C1 segment of cervical spinal cord (tissue), 14 donors: ENCODE measurements at regions not wholly inside any gene's neighbourhood (a gene's known extent, or its start where the extent isn't known, plus 50 kb on each side); places are given as distances from the start of the nearest gene placed in this dataset.

Experiments
- DNase-seq, 14 donors: peaks; one replicate each; lab custom pipeline; 2025; lab: John Stamatoyannopoulos, UW

- no peak for DNase-seq
Measured at GRCh38 chrX:110430293-110431076, 71.8 kb downstream of the RTL9 start.

GRCh38 chrX:110432091-110432905 is 73.7 kb downstream of the RTL9 start:
- no peak for DNase-seq

DNA sequence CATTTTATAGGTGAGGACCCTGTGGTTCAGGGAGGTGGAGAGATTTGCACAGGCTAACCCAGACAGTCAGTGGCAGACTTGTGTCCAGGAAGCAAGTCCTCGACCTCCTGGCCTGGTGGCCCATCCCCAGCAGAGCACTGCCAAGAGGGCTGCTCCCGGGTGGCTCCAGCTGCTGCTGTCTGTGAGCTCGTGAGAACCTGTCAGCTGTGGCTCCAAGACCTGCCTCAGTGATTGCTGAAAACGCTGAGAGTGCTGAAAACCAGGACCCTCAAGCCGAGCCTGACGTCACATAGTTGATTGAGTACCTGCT is 74.2 kb downstream of the RTL9 start:
- DNase-seq, result no peak

- no peak for DNase-seq
Measured at GRCh38 chrX:110435196-110435595, 76.5 kb downstream of the RTL9 start.

DNA sequence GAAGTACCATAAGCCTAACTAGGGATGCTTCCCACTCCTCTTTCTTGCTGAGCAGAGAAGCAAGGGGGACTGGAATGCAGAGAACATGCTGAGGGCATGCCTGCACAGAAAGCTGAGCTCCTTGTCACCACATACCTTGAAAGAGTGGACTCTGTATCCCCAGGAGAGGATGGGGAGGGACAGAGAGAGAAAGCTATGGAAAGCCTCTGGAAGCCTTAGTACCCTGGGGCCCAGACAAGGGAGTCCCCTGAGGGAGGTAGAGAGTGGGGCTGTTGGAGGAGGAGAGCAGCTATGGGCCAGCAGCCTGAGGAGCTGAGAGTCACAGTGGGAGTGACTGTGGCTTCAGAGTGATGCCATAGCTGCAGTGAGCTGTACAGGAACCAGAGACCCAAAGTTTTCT is 77.9 kb downstream of the RTL9 start:
- DNase-seq, result no peak

DNA sequence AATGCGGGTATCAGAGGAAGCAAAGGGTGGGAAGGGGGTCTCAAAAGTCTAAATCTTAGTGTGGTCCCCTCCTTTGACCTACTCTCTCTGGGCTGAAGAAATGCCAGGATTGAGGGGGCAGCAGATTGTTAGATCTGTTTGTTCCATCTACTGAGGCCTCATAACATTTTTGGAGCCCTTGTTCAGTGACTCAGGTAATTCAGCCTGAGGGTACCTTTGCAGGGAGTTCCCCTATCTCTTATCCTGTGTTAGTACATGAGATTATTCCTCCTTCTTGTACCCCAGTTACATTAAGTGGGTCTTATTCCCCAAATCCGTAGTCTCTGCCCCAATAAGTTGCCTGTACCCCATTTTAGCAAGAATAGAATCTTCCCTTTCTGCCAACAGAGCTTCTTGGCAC is 79.0 kb downstream of the RTL9 start:
- DNase-seq, result no peak

GRCh38 chrX:110440016-110440805 is 81.6 kb downstream of the RTL9 start:
- DNase-seq, result no peak

DNA sequence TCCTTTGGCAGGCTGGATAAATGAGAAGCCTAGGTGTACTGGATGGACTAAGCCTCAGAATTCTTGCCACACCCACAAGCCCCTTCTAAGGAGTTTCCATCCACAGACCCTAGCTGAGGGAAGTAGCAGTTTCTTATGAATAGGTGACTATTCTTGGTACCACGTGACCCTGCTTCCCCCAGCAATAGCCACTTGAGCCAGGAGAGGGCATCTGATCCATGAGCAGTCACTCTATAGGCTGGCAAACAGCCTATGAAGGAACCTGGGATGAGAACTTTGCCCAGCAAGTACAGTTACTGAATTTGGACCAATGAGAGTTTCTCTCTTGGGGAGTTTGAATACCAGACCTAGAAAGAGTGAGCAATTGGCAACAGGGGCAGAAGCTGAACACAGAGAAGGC is 84.0 kb downstream of the RTL9 start:
- no peak for DNase-seq

- no peak for DNase-seq
Measured at GRCh38 chrX:110444996-110445395, 86.3 kb downstream of the RTL9 start.

GRCh38 chrX:110448459-110448858 is 89.8 kb downstream of the RTL9 start:
- no peak for DNase-seq

GRCh38 chrX:110449312-110449711 is 90.7 kb downstream of the RTL9 start:
- no peak for DNase-seq

DNA sequence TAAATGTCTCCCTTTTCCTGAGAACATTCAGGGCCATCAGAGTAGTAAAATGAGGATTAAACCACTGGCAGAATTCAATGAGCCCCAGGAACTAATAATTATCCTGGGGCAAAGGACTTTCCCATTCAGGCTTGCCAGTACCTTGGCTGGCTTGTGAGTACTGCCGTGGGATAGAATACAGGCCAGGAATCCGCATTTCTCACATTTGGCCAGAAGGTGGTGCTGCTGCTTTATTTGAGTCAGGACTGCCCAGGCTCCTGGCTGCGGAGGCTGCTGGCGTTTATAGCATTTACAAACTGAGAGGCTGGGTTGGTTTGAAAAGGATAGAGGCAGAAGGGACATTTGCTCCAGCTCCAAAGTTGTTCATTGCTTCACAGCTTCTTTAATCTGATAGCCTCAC is 91.4 kb downstream of the RTL9 start:
- peak in 12 of 14 donors; percentile 0 to 65 (median 46) for DNase-seq

DNA sequence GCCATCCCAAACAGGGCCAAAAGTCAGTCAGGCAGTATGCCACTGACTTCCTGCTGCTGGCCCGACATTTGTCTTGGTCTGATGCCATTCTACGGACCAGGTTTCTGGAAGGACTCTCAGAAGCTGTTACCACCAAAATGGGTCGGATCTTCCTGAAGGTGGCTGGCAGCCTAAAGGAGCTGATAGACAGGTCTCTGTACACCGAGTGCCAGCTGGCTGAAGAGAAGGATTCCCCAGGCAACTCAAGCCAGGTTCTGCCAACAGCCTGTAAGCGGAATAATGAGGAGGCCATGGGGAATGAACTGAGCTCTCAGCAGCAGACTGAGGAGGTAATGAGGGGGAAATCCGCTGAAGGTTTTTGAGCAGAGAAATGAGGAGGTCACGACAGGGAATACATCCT is 95.7 kb downstream of the RTL9 start:
- DNase-seq, result peak in 7 of 14 donors; percentile 1 to 84 (median 14)

GRCh38 chrX:110462957-110463356 is 104.3 kb downstream of the RTL9 start:
- DNase-seq, result no peak

DNA sequence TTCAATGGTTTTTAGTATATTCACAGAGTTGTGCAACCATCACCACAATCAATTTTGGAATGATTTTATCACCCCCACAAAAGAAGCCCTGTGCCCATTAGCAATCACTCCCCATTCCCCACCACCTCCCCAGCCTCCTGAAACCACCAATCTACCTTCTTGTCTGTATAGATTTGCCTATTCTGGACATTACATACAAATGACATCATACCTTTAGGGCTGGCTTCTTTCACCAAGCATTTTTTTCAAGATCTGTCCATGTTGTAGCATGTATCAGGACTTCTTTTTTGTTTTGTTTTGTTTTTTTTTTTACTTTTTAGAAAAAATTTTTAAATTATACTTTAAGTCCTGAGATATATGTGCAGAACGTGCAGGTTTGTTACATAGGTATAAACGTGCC is 108.1 kb downstream of the RTL9 start:
- no peak for DNase-seq

DNA sequence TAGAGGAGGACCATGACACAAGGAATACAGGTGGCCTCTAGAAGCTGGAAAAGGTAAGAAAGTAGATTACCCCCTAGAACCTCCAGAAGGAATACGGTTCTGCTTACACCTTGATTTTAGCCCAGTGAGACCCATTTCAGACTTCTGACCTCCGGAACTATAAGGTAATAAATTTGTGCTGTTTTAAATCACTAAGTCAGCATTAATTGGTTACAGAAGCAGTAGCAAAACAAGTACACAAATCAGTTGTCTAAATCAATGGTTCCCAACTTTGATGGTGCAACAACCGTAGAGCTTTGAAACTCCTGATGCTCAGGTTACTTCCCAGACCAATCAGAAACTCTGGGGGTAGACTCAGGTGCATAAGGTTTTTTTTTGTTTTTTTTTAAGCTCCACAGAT is 113.6 kb downstream of the RTL9 start:
- DNase-seq, result no peak

DNA sequence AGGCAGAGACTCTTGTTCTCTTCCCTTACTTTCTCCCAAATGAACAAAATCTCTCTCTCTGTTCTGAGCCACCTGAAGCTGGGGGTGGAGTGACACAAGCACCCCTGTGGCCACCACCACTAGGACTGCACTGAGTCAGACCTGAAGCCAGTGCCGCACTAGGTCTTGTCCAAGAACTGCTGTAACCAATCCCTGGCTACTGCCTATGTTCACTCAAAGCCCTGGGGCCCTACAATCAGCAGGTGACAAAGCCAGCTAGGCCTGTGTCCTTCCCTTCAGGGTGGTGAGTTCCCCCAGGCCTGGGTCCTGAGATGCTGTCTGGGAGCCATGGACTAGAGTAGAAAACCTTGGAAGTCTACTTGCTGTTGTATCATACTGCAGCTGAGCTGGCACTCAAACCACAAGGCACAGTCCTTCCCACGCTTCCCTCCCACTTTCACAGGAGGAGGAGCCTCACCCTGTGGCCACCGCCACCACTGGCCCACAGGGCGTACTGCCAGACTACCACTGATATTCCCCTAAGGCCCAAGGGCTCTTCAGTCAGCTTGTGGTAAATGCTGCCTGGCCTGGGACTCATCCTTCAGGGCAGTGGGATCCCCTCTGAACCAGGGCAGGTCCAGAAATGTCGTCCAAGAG is 119.1 kb downstream of the RTL9 start:
- no peak for DNase-seq

DNA sequence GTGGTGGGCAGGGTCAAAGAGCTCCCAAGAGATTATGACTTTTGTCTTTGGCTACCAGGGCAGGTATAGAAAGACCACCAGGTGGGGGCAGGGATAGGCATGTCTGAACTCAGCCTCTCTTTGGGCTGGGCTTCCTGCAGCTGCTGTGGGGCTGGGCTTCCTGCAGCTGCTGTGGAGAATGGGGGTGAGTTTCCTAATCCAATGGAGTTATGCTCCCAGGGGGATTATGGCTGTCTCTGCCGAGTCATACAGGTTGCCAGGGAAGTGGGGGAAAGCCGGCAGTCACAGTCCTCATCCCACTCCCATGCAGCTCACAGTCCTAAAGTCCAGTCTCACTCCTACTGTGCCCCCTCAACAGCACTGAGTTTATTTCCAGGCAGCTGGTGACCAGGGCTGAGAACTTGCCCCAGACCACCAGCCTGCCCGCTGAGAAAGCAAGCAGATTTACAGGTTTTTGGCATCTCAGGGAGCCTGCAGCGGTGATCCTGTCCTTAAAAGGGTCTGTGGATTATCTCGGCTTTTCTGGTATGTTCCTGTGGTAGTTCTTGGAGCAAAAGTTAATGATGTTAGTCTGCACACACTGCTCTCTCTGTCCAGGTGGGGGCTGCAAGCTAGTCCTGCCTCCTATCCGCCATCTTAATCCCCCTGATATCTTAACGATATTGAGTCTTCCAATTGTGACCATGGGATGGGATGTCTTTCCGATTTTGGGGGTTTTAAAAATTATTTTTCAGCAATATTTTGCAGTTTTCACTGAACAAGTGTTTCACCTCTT is 133.4 kb downstream of the RTL9 start:
- DNase-seq, result no peak

DNA sequence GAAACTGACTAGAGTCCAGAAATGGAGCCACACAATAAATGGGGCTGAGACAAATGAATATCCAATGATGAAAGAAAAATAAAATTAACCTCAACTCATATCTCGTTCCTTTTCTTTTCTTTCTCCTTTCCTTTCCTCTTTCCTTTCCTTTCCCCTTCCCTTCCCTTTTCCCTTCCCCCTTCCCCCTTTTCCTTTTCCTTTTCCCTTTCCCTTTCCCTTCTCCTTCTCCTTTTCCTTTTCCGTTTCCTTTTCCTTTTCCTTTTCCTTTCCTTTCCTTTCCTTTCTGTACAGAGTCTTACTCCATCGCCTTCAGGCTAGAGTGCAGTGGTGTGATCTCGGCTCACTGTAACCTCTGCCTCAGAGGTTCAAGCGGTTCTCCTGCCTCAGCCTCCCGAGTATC is 146.3 kb downstream of the RTL9 start:
- DNase-seq, result no peak

- no peak for DNase-seq
Measured at GRCh38 chrX:110509755-110510532, 151.3 kb downstream of the RTL9 start.
